HG02610 (cell line): ENCODE measurements at regions not wholly inside any gene's neighbourhood (a gene's known extent, or its start where the extent isn't known, plus 50 kb on each side); places are given as distances from the start of the nearest gene placed in this dataset.

Experiments
- ATAC-seq: cut with Tn5 transposase; IDR thresholded peaks from one replicate; pipeline ENCODE4 v1.9.1; 2021; ENCODE audit warnings: mild to moderate bottlenecking, moderate library complexity; ENCODE audit not compliant: unreplicated experiment

DNA sequence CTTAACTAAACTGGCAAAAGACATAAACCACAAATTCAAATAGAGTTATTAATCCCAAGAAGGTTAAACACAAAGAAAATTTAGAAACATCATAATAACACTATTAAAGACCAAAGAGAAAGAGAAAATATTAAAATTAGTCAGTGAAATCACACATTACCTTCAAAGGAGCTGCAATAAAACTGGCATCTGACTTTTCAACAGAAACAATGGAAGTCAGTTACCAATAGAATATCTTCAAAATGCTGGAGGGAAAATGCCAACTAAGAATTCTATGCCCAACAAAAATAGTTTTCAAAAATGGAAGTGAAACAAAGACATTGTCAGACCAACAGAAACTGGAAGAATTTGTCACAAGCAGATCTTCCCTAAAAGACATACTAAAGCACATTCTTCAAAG, 68.7 kb upstream of the RNF7 start:
- no peak for ATAC-seq

DNA sequence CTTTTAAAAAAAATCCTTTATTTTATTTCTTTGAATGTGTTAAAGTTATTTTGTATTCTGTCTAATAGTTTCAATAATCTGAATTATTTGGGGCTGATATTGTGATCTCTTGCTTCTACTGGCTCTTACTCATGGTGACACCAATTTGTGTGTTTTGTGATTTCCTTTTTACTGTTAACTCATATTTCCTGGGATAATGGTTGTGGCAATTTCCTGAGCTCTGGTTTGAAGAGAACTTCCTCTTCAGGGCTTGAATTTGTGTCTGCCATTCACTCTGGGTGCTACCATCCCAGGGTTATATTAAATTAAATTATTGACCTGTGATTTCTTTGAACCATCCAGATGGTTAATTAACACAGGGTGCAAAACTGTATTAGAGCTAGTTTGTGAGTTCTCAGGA, 60.4 kb upstream of the RNF7 start:
- ATAC-seq: no peak

DNA sequence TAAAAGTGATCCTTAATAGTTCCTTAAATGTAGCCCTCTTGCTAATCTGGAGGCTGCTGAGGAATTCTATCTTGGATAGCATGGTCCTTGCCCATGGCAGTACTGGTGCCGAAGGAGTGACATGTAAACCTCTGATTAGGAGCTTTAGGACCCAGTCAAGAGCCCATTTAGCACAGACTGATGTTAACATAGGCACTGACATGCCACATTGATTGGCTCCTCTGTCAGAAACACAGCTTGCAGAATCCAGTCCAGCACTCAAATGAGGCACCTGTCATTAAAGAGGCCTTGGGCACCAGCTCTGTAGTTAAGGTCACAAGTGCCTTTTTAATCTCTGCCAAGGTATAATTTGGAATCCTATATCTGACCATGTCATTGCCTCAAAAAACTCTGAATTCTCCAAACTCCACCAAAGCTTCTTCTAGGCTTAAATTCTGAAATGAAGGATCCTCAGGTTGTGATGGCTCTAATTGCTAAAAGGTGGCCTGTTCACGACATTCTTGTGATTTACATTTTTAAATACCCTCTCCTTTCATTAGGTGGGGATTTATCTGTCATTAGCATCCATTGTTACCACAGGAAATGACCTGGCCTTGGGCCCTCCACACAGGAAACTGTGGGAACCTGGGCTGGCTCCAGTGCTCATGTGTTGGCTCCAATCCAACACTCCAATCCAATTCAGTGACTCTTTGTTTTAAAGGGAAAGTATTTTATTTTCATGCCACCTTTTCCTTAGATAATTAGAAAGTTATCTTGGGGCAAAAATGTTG, 57.3 kb upstream of the RNF7 start:
- ATAC-seq: no peak

DNA sequence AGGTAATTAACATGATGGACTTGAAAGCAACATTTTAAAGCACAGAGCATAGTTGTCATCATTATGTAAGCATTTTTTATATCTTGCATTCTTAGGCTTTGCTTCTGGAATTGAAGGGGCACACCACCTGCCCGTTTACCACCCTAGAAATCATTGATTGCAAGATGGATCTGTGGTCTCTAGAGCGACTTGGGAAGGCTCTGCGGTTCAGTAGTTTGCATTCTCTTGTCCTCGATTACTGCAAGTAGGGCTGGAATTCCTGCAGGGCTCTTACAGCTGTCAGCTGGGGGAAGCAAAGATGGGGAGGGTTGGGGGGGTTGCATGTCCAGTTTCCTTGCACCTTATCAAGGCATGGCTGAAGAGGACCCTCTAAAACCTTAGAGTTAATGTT, 56.7 kb upstream of the RNF7 start:
- ATAC-seq: no peak

- ATAC-seq: no peak
These were observed 56.1 kb upstream of the RNF7 start for GRCh38 chr3:141682007-141682406.

- no peak for ATAC-seq
These were observed 55.2 kb upstream of the RNF7 start for GRCh38 chr3:141682921-141683320.

DNA sequence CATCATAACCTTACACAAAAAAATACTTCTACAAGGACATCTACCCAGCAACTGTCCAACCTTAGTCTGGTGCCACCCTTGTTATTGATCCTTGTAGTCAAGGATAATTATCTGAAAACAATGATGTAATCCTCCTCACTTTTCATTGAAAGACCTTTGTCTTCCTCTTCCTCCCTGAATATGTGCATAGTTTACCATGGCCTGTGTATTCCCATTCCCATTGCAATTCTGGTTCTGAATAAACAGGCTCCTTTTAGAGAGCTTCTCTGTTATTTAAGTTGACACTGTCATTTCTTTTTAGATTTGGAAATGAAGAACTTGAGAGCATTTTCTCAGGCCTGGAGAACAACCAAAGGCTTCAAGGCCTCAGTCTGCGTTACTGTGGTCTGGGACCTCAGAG, 53.3 kb upstream of the RNF7 start:
- no peak for ATAC-seq

GRCh38 chr3:141686466-141687291, 51.4 kb upstream of the RNF7 start:
- ATAC-seq: peak; percentile 40
